ENCODE measurements at regions not wholly inside any gene's neighbourhood (a gene's known extent, or its start where the extent isn't known, plus 50 kb on each side); places are given as distances from the start of the nearest gene placed in this dataset.

DNA sequence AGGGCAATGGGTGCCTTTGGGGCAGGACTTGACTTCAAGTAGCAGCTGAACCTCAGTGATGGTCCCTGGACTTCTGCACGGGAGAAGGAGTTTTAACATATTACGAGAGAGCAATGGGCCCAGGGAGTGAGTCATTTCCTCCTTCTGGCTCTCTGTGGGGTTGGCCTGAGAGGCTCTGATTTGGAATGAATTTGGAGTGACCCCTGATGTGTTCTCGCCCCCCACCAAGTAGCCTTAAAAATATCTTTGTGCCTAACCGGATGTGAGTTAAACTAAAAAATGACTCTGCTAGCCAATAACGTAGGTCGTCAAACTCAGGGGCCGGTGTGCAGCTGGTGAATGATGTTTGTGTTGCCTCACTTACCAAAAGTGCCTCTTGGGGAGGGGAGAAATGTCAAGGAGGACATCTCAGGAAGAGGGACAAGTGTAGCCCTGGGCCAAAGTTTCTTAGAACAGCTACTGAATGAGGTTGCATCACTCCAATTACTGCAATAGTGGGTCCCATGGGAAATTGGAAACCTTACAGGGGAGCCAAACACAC, 656.6 kb downstream of the INHBA start:
- TF ChIP-seq, protein P1, sequence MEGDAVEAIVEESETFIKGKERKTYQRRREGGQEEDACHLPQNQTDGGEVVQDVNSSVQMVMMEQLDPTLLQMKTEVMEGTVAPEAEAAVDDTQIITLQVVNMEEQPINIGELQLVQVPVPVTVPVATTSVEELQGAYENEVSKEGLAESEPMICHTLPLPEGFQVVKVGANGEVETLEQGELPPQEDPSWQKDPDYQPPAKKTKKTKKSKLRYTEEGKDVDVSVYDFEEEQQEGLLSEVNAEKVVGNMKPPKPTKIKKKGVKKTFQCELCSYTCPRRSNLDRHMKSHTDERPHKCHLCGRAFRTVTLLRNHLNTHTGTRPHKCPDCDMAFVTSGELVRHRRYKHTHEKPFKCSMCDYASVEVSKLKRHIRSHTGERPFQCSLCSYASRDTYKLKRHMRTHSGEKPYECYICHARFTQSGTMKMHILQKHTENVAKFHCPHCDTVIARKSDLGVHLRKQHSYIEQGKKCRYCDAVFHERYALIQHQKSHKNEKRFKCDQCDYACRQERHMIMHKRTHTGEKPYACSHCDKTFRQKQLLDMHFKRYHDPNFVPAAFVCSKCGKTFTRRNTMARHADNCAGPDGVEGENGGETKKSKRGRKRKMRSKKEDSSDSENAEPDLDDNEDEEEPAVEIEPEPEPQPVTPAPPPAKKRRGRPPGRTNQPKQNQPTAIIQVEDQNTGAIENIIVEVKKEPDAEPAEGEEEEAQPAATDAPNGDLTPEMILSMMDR (IDR thresholded peaks at IDR 0.05; ENCODE audit: low read depth, low read length, missing control alignments): no peak
- no peak for DNase-seq (ENCODE audit: extremely low read depth, low read depth)
- H3K4me3 ChIP-seq (replicated peaks; ENCODE audit: low read depth, low read length): no peak overlapping the region

DNA sequence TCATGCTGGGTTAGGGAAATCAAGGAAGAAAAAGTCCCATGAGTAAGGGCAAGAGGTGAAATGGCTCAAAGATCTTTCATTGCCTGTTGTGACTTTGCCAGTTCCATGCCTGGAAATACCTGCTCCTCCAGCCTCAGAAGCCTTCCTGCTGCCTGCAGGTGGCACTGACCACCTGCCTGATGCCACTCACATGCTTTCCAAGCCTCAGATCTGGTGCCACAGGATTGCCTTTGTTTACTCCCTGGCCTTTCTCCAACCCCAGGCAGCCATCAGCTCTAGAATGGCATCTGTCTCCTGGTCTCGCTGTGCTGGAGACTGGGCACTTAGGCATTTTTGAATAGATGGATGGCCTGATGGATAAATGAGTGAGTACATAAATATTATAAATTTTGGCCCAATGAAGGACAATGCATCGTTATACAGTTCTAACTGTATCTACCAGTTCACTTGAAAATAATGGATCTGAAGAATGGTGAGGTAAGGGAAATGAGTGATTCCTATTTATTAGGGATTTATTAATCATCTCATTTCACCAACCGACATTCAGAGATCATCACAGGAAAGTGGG, 657.2 kb downstream of the INHBA start:
- H3K4me3 ChIP-seq (replicated peaks; ENCODE audit: low read depth, low read length): no peak overlapping the region
- no peak for DNase-seq (ENCODE audit: extremely low read depth, low read depth)

DNA sequence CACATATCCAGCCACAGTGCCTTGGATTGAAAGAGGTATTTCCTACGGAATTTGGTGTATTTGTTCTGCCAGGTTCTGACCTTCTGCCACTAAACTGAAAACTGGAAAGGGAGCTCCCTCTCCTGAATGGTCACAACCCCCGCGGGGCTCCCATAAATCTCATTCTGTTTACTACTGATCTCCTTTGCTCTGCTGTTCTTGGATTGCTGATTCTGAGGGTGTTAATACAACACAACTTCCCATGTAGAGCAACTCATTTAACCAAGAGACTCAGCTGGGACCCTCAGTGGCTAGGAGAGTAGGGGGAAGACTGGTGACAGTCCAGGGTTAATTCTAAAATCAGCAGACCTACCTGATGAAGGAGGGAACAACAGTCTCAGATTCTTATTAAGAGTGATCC, 662.9 kb downstream of the INHBA start:
- no peak for DNase-seq (ENCODE audit: extremely low read depth, low read depth)
- H3K4me3 ChIP-seq (replicated peaks; ENCODE audit: low read depth, low read length): no peak overlapping the region
- TF ChIP-seq, protein P1 (IDR thresholded peaks at IDR 0.05; ENCODE audit: low read depth, low read length, missing control alignments): no peak

More for the DNA sequence above, 657.2 kb downstream of the INHBA start:
- TF ChIP-seq, protein P1 (IDR thresholded peaks at IDR 0.05; ENCODE audit: low read depth, low read length, missing control alignments): no peak

DNA sequence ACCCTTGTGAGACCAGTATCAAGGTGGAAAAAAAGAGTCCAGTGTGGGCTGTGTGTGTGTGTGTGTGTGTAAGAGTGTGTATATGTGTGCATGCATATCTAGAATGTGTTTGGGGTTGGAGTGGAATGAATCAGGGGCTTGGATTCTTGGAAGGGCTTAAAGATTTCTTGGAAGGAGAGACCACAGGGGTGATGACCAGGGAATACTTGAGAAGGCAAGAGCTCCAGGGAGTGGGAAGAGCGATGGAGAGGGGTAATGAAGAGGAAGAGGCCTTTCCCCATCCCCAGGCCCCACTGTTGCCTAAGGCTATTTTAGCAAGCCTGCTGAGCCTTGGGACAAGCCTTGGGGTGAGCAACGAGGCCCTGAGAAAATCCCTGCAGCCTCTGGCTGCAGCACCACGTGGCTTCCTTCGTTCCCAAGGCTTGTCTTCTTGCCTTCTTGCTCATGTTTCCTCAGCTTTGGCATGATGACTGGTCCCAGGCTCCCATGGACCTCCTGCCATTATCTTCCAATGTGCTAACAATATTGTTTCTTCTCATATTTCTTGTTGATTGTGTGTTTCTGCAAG, 663.4 kb downstream of the INHBA start:
- TF ChIP-seq, protein P1 (IDR thresholded peaks at IDR 0.05; ENCODE audit: low read depth, low read length, missing control alignments): no peak
- DNase-seq (ENCODE audit: extremely low read depth, low read depth): no peak
- H3K4me3 ChIP-seq (replicated peaks; ENCODE audit: low read depth, low read length): no peak overlapping the region

DNA sequence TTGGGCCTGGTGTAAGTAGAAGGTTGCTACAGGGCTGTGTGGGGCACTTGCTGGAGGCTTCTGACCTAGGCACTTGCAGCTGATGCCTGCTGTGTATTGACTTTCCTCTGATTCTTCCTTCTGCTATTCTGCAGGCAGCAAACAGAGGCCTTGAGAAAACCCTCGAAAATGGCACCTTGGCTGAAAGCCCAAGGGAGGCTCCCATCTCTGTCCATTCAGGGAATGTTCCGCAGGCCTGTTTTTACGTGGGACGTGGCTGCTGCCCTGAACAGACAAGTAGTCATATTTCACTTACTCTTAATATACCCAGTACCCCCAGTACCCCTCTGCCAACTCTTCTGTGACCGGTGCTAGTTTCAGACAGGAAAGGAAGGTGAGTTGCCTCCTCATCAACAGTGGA, 664.7 kb downstream of the INHBA start:
- DNase-seq (ENCODE audit: extremely low read depth, low read depth): no peak
- H3K4me3 ChIP-seq (replicated peaks; ENCODE audit: low read depth, low read length): no peak overlapping the region
- TF ChIP-seq, protein P1 (IDR thresholded peaks at IDR 0.05; ENCODE audit: low read depth, low read length, missing control alignments): no peak

DNA sequence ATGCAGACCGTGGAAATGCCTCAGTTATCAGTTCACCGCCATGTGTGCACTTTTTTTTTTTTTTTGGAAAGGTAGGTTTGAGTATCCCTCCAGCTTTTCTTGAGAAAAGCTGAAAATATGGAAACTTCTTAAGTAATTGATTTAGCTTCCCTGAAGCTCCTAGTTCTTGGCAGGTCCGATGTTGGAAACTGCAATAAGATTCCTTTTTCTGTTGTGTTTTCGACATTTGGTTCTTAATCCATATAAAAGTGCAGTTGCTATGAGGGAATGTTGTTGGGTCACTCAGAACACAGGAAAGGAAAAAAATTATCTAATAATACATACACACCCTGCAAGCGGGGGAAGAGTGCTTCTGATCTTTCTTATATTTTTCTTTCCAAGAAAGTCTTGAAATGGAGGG, 665.2 kb downstream of the INHBA start:
- TF ChIP-seq, protein P1 (IDR thresholded peaks at IDR 0.05; ENCODE audit: low read depth, low read length, missing control alignments): no peak
- H3K4me3 ChIP-seq (replicated peaks; ENCODE audit: low read depth, low read length): no peak overlapping the region
- DNase-seq (ENCODE audit: extremely low read depth, low read depth): no peak

All from HFF-Myc (cell line).